HCT116 (cell line): ENCODE measurements at regions not wholly inside any gene's neighbourhood (a gene's known extent, or its start where the extent isn't known, plus 50 kb on each side); places are given as distances from the start of the nearest gene placed in this dataset.
A peak's percentile ranks its signal among the peaks of the same experiment; 100 is the strongest.

Source experiments
- CBX3 ChIP-seq: IDR thresholded peaks from 2 replicates; pipeline ENCODE4 v1.6.1; 2012; ENCODE audit warnings: low read depth
- CEBPB ChIP-seq: IDR thresholded peaks from 2 replicates; pipeline ENCODE4 v1.6.1; 2012; ENCODE audit warnings: low read depth
- CTCF ChIP-seq, 3 experiments: fragments of 200-600 bp in 1 of 3; sonication (generic) in 1 of 3; IDR thresholded peaks in 2 of 3; conservative IDR thresholded peaks in 1 of 3; 2 replicates each; pipeline ENCODE4 v1.5.1; 2012 to 2017; ENCODE audit warnings: low read depth in 2 of 3, low read length in 2 of 3, antibody characterized with exemption in 1 of 3, borderline replicate concordance in 1 of 3, control low read depth in 1 of 3, mild to moderate bottlenecking in 1 of 3, mixed read lengths in 1 of 3, mixed run types in 1 of 3, moderate library complexity in 1 of 3; ENCODE audit not compliant: insufficient read depth in 1 of 3
- EZH2 ChIP-seq: fragments of 200-600 bp; sonication (generic); IDR thresholded peaks from 2 replicates; pipeline ENCODE4 v1.6.1; 2017; ENCODE audit warnings: antibody characterized with exemption, mixed run types
- MAX ChIP-seq: IDR thresholded peaks from 2 replicates; pipeline ENCODE4 v1.6.1; 2012
- POLR2A ChIP-seq: IDR thresholded peaks from 2 replicates; pipeline ENCODE4 v1.7.0; 2011; ENCODE audit warnings: borderline replicate concordance; ENCODE audit not compliant: insufficient read depth, insufficient read length; ENCODE audit errors: extremely low read depth

GRCh38 chr2:144159240-144159639 is 360.7 kb downstream of the ZEB2 start:
- TF ChIP-seq CTCF (IDR thresholded peaks at IDR 0.05 in 2 of 3, conservative IDR thresholded peaks at IDR 0.05 in 1 of 3; ENCODE audit: borderline replicate concordance in 1 of 3, insufficient read depth in 1 of 3, low read depth in 2 of 3, low read length in 2 of 3) (peak in 1 of 3 experiments; percentile 22; a peak in 2 of 6 replicates), MAX (no peak), CEBPB (no peak), POLR2A (no peak), EZH2 (no peak), CBX3 (no peak)
